Non-pigmented ciliary epithelial cell (primary cell): ENCODE measurements at regions not wholly inside any gene's neighbourhood (a gene's known extent, or its start where the extent isn't known, plus 50 kb on each side); places are given as distances from the start of the nearest gene placed in this dataset.

Experiments used
- DNase-seq: peaks from one replicate; pipeline ENCODE4 v3.0.0-alpha.2; 2010; ENCODE audit warnings: low read depth

GRCh38 chr5:117942861-117943519, 1045.4 kb downstream of the DTWD2 start:
- no peak for DNase-seq

GRCh38 chr5:117893211-117893610, 1095.1 kb downstream of the DTWD2 start:
- no peak for DNase-seq

- no peak for DNase-seq
Observed at GRCh38 chr5:117892360-117892759, 1096.0 kb downstream of the DTWD2 start.

- peak; percentile 23 for DNase-seq
Observed at GRCh38 chr5:117889596-117889995, 1098.8 kb downstream of the DTWD2 start.

- DNase-seq, result no peak
Observed at GRCh38 chr5:117888688-117889087, 1099.7 kb downstream of the DTWD2 start.

GRCh38 chr5:117881426-117882230, 1106.7 kb downstream of the DTWD2 start:
- no peak for DNase-seq

- DNase-seq, result no peak
Observed at GRCh38 chr5:117880932-117881331, 1107.4 kb downstream of the DTWD2 start.

- no peak for DNase-seq
Observed at GRCh38 chr5:117877731-117878130, 1110.6 kb downstream of the DTWD2 start.

- no peak for DNase-seq
Observed at GRCh38 chr5:117872798-117873368, 1115.5 kb downstream of the DTWD2 start.

- no peak for DNase-seq
Observed at GRCh38 chr5:117869596-117869995, 1118.8 kb downstream of the DTWD2 start.

- no peak for DNase-seq
Observed at GRCh38 chr5:117863586-117864296, 1124.6 kb downstream of the DTWD2 start.

- no peak for DNase-seq
Observed at GRCh38 chr5:117860550-117860949, 1127.8 kb downstream of the DTWD2 start.

- no peak for DNase-seq
Observed at GRCh38 chr5:117859176-117859575, 1129.2 kb downstream of the DTWD2 start.

- DNase-seq, result no peak
Observed at GRCh38 chr5:117856713-117857112, 1131.6 kb downstream of the DTWD2 start.

- DNase-seq, result no peak
Observed at GRCh38 chr5:117837786-117838185, 1150.6 kb downstream of the DTWD2 start.

GRCh38 chr5:117833691-117834090, 1154.7 kb downstream of the DTWD2 start:
- DNase-seq, result no peak

GRCh38 chr5:117829646-117830045, 1158.7 kb downstream of the DTWD2 start:
- DNase-seq, result no peak

- no peak for DNase-seq
Observed at GRCh38 chr5:117813850-117814249, 1174.5 kb downstream of the DTWD2 start.

- no peak for DNase-seq
Observed at GRCh38 chr5:117812861-117813260, 1175.5 kb downstream of the DTWD2 start.

- DNase-seq, result no peak
Observed at GRCh38 chr5:117809251-117809650, 1179.1 kb downstream of the DTWD2 start.

- DNase-seq, result no peak
Observed at GRCh38 chr5:117805058-117805457, 1183.3 kb downstream of the DTWD2 start.

GRCh38 chr5:117803533-117803932, 1184.8 kb downstream of the DTWD2 start:
- DNase-seq, result peak; percentile 42

- DNase-seq, result no peak
Observed at GRCh38 chr5:117801583-117801982, 1186.8 kb downstream of the DTWD2 start.
